ENCODE measurements at regions not wholly inside any gene's neighbourhood (a gene's known extent, or its start where the extent isn't known, plus 50 kb on each side); places are given as distances from the start of the nearest gene placed in this dataset.

GRCh38 chr16:5903153-5903552, 805.6 kb upstream of the EEF2KMT start:
- no peak for DNase-seq (ENCODE audit: low read depth)

- DNase-seq (ENCODE audit: low read depth) = no peak
These were observed 802.5 kb upstream of the EEF2KMT start for GRCh38 chr16:5900046-5900445.

- no peak for DNase-seq (ENCODE audit: low read depth)
These were observed 798.4 kb upstream of the EEF2KMT start for GRCh38 chr16:5895976-5896375.

- no peak for DNase-seq (ENCODE audit: low read depth)
These were observed 797.5 kb upstream of the EEF2KMT start for GRCh38 chr16:5895137-5895536.

GRCh38 chr16:5891296-5891695, 793.7 kb upstream of the EEF2KMT start:
- DNase-seq (ENCODE audit: low read depth) = no peak

- DNase-seq (ENCODE audit: low read depth) = no peak
These were observed 787.9 kb upstream of the EEF2KMT start for GRCh38 chr16:5885521-5885920.

GRCh38 chr16:5884996-5885395, 787.4 kb upstream of the EEF2KMT start:
- no peak for DNase-seq (ENCODE audit: low read depth)

- DNase-seq (ENCODE audit: low read depth) = no peak
These were observed 786.7 kb upstream of the EEF2KMT start for GRCh38 chr16:5884339-5884738.

GRCh38 chr16:5882087-5882640, 784.6 kb upstream of the EEF2KMT start:
- no peak for DNase-seq (ENCODE audit: low read depth)

GRCh38 chr16:5875416-5875815, 777.8 kb upstream of the EEF2KMT start:
- no peak for DNase-seq (ENCODE audit: low read depth)

GRCh38 chr16:5874899-5875298, 777.3 kb upstream of the EEF2KMT start:
- DNase-seq (ENCODE audit: low read depth) = no peak

- no peak for DNase-seq (ENCODE audit: low read depth)
These were observed 775.6 kb upstream of the EEF2KMT start for GRCh38 chr16:5873221-5873620.

- no peak for DNase-seq (ENCODE audit: low read depth)
These were observed 773.5 kb upstream of the EEF2KMT start for GRCh38 chr16:5870886-5871691.

- no peak for DNase-seq (ENCODE audit: low read depth)
These were observed 769.7 kb upstream of the EEF2KMT start for GRCh38 chr16:5867250-5867649.

GRCh38 chr16:5865236-5865635, 767.6 kb upstream of the EEF2KMT start:
- DNase-seq (ENCODE audit: low read depth) = no peak

- no peak for DNase-seq (ENCODE audit: low read depth)
These were observed 765.5 kb upstream of the EEF2KMT start for GRCh38 chr16:5863071-5863606.

- no peak for DNase-seq (ENCODE audit: low read depth)
These were observed 764.7 kb upstream of the EEF2KMT start for GRCh38 chr16:5862103-5862840.

GRCh38 chr16:5861241-5861640, 763.6 kb upstream of the EEF2KMT start:
- DNase-seq (ENCODE audit: low read depth) = no peak

- DNase-seq (ENCODE audit: low read depth) = no peak
These were observed 760.6 kb upstream of the EEF2KMT start for GRCh38 chr16:5858180-5858579.

- no peak for DNase-seq (ENCODE audit: low read depth)
These were observed 756.4 kb upstream of the EEF2KMT start for GRCh38 chr16:5854027-5854426.

- no peak for DNase-seq (ENCODE audit: low read depth)
These were observed 754.6 kb upstream of the EEF2KMT start for GRCh38 chr16:5852151-5852550.

GRCh38 chr16:5851393-5851982, 753.9 kb upstream of the EEF2KMT start:
- no peak for DNase-seq (ENCODE audit: low read depth)
